ENCODE measurements at regions not wholly inside any gene's neighbourhood (a gene's known extent, or its start where the extent isn't known, plus 50 kb on each side); places are given as distances from the start of the nearest gene placed in this dataset.

- no peak for TF ChIP-seq CTCF (IDR thresholded peaks at IDR 0.05)
- no peak for TF ChIP-seq POLR2A (IDR thresholded peaks at IDR 0.05)
Observed at GRCh38 chr4:59002148-59002547, 1892.0 kb upstream of the IGFBP7 start.

Data from lower leg skin (tissue), 3 donors.